Prostate gland (tissue), 2 donors: ENCODE measurements at regions not wholly inside any gene's neighbourhood (a gene's known extent, or its start where the extent isn't known, plus 50 kb on each side); places are given as distances from the start of the nearest gene placed in this dataset.

Source experiments
- CTCF ChIP-seq, 4 experiments: fragments of 200-600 bp in 2 of 4; fragments of 450-650 bp in 2 of 4; sonication (generic) in 2 of 4; IDR thresholded peaks; 1 replicate in 3 of 4; 2 replicates in 1 of 4; pipeline ENCODE4 v1.5.1; 2016 to 2019; ENCODE audit warnings: antibody characterized with exemption in 4 of 4, mild to moderate bottlenecking in 2 of 4, moderate library complexity in 2 of 4
- POLR2A ChIP-seq: fragments of 450-650 bp; IDR thresholded peaks from one replicate; pipeline ENCODE4 v1.6.1; 2016; ENCODE audit warnings: antibody characterized with exemption, mild to moderate bottlenecking
- POLR2AphosphoS5 ChIP-seq: sonication (generic); formaldehyde crosslinking; IDR thresholded peaks from one replicate; pipeline ENCODE4 v1.6.1; 2017; ENCODE audit warnings: antibody characterized with exemption

- TF ChIP-seq CTCF (IDR thresholded peaks at IDR 0.05) (no peak), POLR2A (no peak), POLR2AphosphoS5 (no peak)
These were observed 106.6 kb upstream of the LRFN2 start for GRCh38 chr6:40693768-40694167.
